Muscle of arm (tissue), 1 donor: ENCODE measurements at regions not wholly inside any gene's neighbourhood (a gene's known extent, or its start where the extent isn't known, plus 50 kb on each side); places are given as distances from the start of the nearest gene placed in this dataset.
"Not testable (repeated sequence)": the region's sequence is repeated elsewhere in the genome, so short reads cannot be mapped to it uniquely, and the experiment has no call there.

Experiments used
- DNase-seq: peaks from one replicate; pipeline ENCODE4 v3.0.0-alpha.2; 2013

- DNase-seq = no peak
These were observed 188.5 kb downstream of the ADRA2A start for GRCh38 chr10:111265341-111265740.

GRCh38 chr10:111266165-111266564 is 189.3 kb downstream of the ADRA2A start:
- no peak for DNase-seq

GRCh38 chr10:111267673-111268072 is 190.8 kb downstream of the ADRA2A start:
- DNase-seq = no peak

- no peak for DNase-seq
These were observed 196.4 kb downstream of the ADRA2A start for GRCh38 chr10:111273235-111273634.

GRCh38 chr10:111273635-111274034 is 196.8 kb downstream of the ADRA2A start:
- DNase-seq = no peak

- no peak for DNase-seq
These were observed 198.3 kb downstream of the ADRA2A start for GRCh38 chr10:111275091-111275490.

GRCh38 chr10:111277661-111278060 is 200.8 kb downstream of the ADRA2A start:
- no peak for DNase-seq

- no peak for DNase-seq
These were observed 201.4 kb downstream of the ADRA2A start for GRCh38 chr10:111278266-111278665.

GRCh38 chr10:111281516-111281915 is 204.7 kb downstream of the ADRA2A start:
- DNase-seq = peak; percentile 23

GRCh38 chr10:111289461-111289860 is 212.6 kb downstream of the ADRA2A start:
- DNase-seq = no peak

- DNase-seq = no peak
These were observed 213.8 kb downstream of the ADRA2A start for GRCh38 chr10:111290649-111291048.

GRCh38 chr10:111295788-111296187 is 219.0 kb downstream of the ADRA2A start:
- DNase-seq = no peak

- no peak for DNase-seq
These were observed 220.6 kb downstream of the ADRA2A start for GRCh38 chr10:111297351-111297848.

GRCh38 chr10:111298031-111298430 is 221.2 kb downstream of the ADRA2A start:
- no peak for DNase-seq

- no peak for DNase-seq
These were observed 222.2 kb downstream of the ADRA2A start for GRCh38 chr10:111299037-111299436.

GRCh38 chr10:111303887-111304286 is 227.1 kb downstream of the ADRA2A start:
- DNase-seq = no peak

- no peak for DNase-seq
These were observed 239.9 kb downstream of the ADRA2A start for GRCh38 chr10:111316722-111317212.

- no peak for DNase-seq
These were observed 243.0 kb downstream of the ADRA2A start for GRCh38 chr10:111319866-111320265.

GRCh38 chr10:111323389-111323966 is 246.6 kb downstream of the ADRA2A start:
- DNase-seq = no peak

- not testable (repeated sequence) for DNase-seq
These were observed 255.3 kb downstream of the ADRA2A start for GRCh38 chr10:111332174-111332573.

GRCh38 chr10:111335826-111336225 is 259.0 kb downstream of the ADRA2A start:
- no peak for DNase-seq

- DNase-seq = no peak
These were observed 261.2 kb downstream of the ADRA2A start for GRCh38 chr10:111338035-111338434.

- DNase-seq = no peak
These were observed 262.0 kb downstream of the ADRA2A start for GRCh38 chr10:111338805-111339204.

GRCh38 chr10:111344804-111345203 is 268.0 kb downstream of the ADRA2A start:
- no peak for DNase-seq
